H1 (cell line): ENCODE measurements at regions not wholly inside any gene's neighbourhood (a gene's known extent, or its start where the extent isn't known, plus 50 kb on each side); places are given as distances from the start of the nearest gene placed in this dataset.

ENCODE experiments used
- CTCF ChIA-PET: fragments of 300-600 bp; sonication (Branson Sonifier 250); formaldehyde crosslinking; loops from one replicate; lab custom pipeline; 2021; ENCODE audit not compliant: partially characterized antibody; lab: Charles Lee
- POLR2A ChIA-PET: fragments of 300-600 bp; sonication (Branson Sonifier 250); formaldehyde crosslinking; loops from one replicate; lab custom pipeline; 2021; ENCODE audit warnings: inconsistent platforms; ENCODE audit not compliant: partially characterized antibody; lab: Charles Lee
- DNase-seq, 2 experiments: peaks; one replicate each; pipeline versions ENCODE4 v3.0.0 to v3.0.0-alpha.2; 2010 to 2022; ENCODE audit warnings: low spot score in 2 of 2, low read depth in 1 of 2, mixed read lengths in 1 of 2
- FAIRE-seq: peaks from 2 replicates; lab custom pipeline; 2011; peaks lifted over from hg19 to GRCh38; lab: Jason Lieb, UNC
- H2AFZ ChIP-seq: 2 replicates; pipeline ENCODE4 v1.8.1; 2012; ENCODE audit warnings: low read length, inconsistent platforms
- H2AK5ac ChIP-seq: 2 replicates; pipeline ENCODE4 v1.6.1; 2013; ENCODE audit warnings: low read depth, low read length
- H2BK120ac ChIP-seq: replicated peaks from 2 replicates; pipeline ENCODE3; 2013; ENCODE audit warnings: low read depth, low read length, inconsistent platforms
- H2BK12ac ChIP-seq: 2 replicates; pipeline ENCODE4 v1.6.1; 2013; ENCODE audit warnings: low read depth, low read length
- H2BK15ac ChIP-seq: 2 replicates; pipeline ENCODE4 v1.6.1; 2013; ENCODE audit warnings: low read length
- H2BK20ac ChIP-seq: 2 replicates; pipeline ENCODE4 v1.6.1; 2013; ENCODE audit warnings: low read length
- H2BK5ac ChIP-seq: 2 replicates; pipeline ENCODE4 v1.6.1; 2013; ENCODE audit warnings: low read depth, low read length
- H3K14ac ChIP-seq: 2 replicates; pipeline ENCODE4 v1.6.1; 2013; ENCODE audit warnings: inconsistent platforms; ENCODE audit not compliant: insufficient read length
- H3K18ac ChIP-seq: 2 replicates; pipeline ENCODE4 v1.6.1; 2013; ENCODE audit warnings: low read length; ENCODE audit errors: extremely low read depth
- H3K23ac ChIP-seq: 2 replicates; pipeline ENCODE4 v1.6.1; 2013; ENCODE audit warnings: inconsistent platforms; ENCODE audit not compliant: insufficient read length
- H3K23me2 ChIP-seq: 2 replicates; pipeline ENCODE4 v1.6.1; 2013; ENCODE audit warnings: low read depth, low read length
- H3K27ac ChIP-seq: 2 replicates; pipeline ENCODE4 v1.6.1; 2011; ENCODE audit warnings: low read depth, low read length, inconsistent platforms
- H3K27me3 ChIP-seq, 4 experiments: replicated peaks in 1 of 4; 1 replicate in 1 of 4; 2 replicates in 3 of 4; pipeline versions ENCODE4 v1.6.1 to v1.8.1; 2011 to 2013; ENCODE audit warnings: low read length in 3 of 4, mild to moderate bottlenecking in 3 of 4, inconsistent platforms in 2 of 4, mixed read lengths in 2 of 4, moderate library complexity in 1 of 4; ENCODE audit not compliant: control insufficient read depth in 3 of 4, insufficient read depth in 3 of 4; ENCODE audit errors: extremely low read depth in 1 of 4
- H3K36me3 ChIP-seq, 4 experiments: 2 replicates each; pipeline versions ENCODE4 v1.6.1 to v1.8.1; 2011 to 2013; ENCODE audit warnings: mild to moderate bottlenecking in 4 of 4, low read length in 3 of 4, moderate library complexity in 2 of 4, control low read depth in 1 of 4, inconsistent platforms in 1 of 4; ENCODE audit not compliant: insufficient read depth in 4 of 4, control insufficient read depth in 2 of 4
- H3K4ac ChIP-seq: replicated peaks from 2 replicates; pipeline ENCODE3; 2013; ENCODE audit warnings: low read length, low read depth, mixed read lengths, inconsistent platforms; ENCODE audit not compliant: insufficient read length
- H3K4me1 ChIP-seq, 4 experiments: replicated peaks in 1 of 4; 1 replicate in 1 of 4; 2 replicates in 3 of 4; pipeline versions ENCODE4 v1.6.1 to v1.8.1; 2011 to 2013; ENCODE audit warnings: low read length in 3 of 4, inconsistent platforms in 2 of 4, mixed read lengths in 1 of 4; ENCODE audit not compliant: insufficient read depth in 4 of 4, control insufficient read depth in 3 of 4
- H3K4me2 ChIP-seq, 2 experiments: 2 replicates each; pipeline versions ENCODE4 v1.6.1 to v1.8.1; 2011 to 2013; ENCODE audit warnings: low read depth in 2 of 2, low read length in 2 of 2, control low read depth in 1 of 2, inconsistent platforms in 1 of 2, mild to moderate bottlenecking in 1 of 2; ENCODE audit not compliant: insufficient read depth in 1 of 2
- H3K4me3 ChIP-seq, 4 experiments: fragments of 200-600, 300-600 bp in 1 of 4; sonication (generic), shearing (Covaris generic), sonication (Bioruptor Twin) in 1 of 4; 2 replicates each; pipeline versions ENCODE4 v1.5.1 to v1.8.1; 2011 to 2016; ENCODE audit warnings: low read length in 4 of 4, low read depth in 3 of 4, control low read depth in 2 of 4, inconsistent platforms in 2 of 4, mild to moderate bottlenecking in 2 of 4, mixed read lengths in 1 of 4, moderate library complexity in 1 of 4; ENCODE audit not compliant: insufficient read depth in 2 of 4; ENCODE audit errors: extremely low read depth in 1 of 4
- H3K56ac ChIP-seq: replicated peaks from 2 replicates; pipeline ENCODE3; 2013; ENCODE audit warnings: low read depth, mild to moderate bottlenecking, mixed read lengths, low read length, inconsistent platforms; ENCODE audit not compliant: insufficient read length
- H3K79me1 ChIP-seq: 2 replicates; pipeline ENCODE4 v1.6.1; 2013; ENCODE audit warnings: low read depth, low read length, control low read depth
- H3K79me2 ChIP-seq, 2 experiments: 2 replicates each; pipeline versions ENCODE4 v1.6.1 to v1.8.1; 2012 to 2013; ENCODE audit warnings: low read length in 2 of 2, mild to moderate bottlenecking in 2 of 2, inconsistent platforms in 1 of 2; ENCODE audit not compliant: insufficient read depth in 2 of 2, control insufficient read depth in 1 of 2
- H3K9ac ChIP-seq, 4 experiments: replicated peaks in 1 of 4; 1 replicate in 1 of 4; 2 replicates in 3 of 4; pipeline versions ENCODE4 v1.6.1 to v1.8.1; 2011 to 2013; ENCODE audit warnings: low read depth in 3 of 4, low read length in 3 of 4, control low read depth in 2 of 4, mild to moderate bottlenecking in 2 of 4, moderate library complexity in 2 of 4, inconsistent platforms in 1 of 4; ENCODE audit errors: extremely low read depth in 1 of 4
- H3K9me3 ChIP-seq, 2 experiments: 2 replicates each; pipeline versions ENCODE4 v1.6.1 to v1.8.1; 2012 to 2013; ENCODE audit warnings: mild to moderate bottlenecking in 2 of 2, moderate library complexity in 2 of 2, control low read depth in 1 of 2, inconsistent platforms in 1 of 2, low read depth in 1 of 2, low read length in 1 of 2, mixed read lengths in 1 of 2; ENCODE audit not compliant: insufficient read depth in 2 of 2
- H4K20me1 ChIP-seq, 2 experiments: replicated peaks in 1 of 2; 2 replicates each; pipeline versions ENCODE3 to v1.8.1; 2011 to 2013; ENCODE audit warnings: inconsistent platforms in 2 of 2, low read length in 2 of 2, mild to moderate bottlenecking in 1 of 2; ENCODE audit not compliant: insufficient read depth in 2 of 2, control insufficient read depth in 1 of 2
- H4K5ac ChIP-seq: 2 replicates; pipeline ENCODE4 v1.6.1; 2013; ENCODE audit warnings: low read length, low read depth, mixed read lengths, inconsistent platforms; ENCODE audit not compliant: insufficient read length
- H4K8ac ChIP-seq: 2 replicates; pipeline ENCODE4 v1.8.0; 2013; ENCODE audit warnings: mild to moderate bottlenecking, moderate library complexity, low read length, inconsistent platforms; ENCODE audit not compliant: insufficient read depth; ENCODE audit errors: extremely low read depth
- H4K91ac ChIP-seq: replicated peaks from 2 replicates; pipeline ENCODE3; 2013; ENCODE audit warnings: low read length, mixed read lengths, inconsistent platforms; ENCODE audit not compliant: insufficient read length
- CEBPB ChIP-seq: IDR thresholded peaks from 2 replicates; pipeline ENCODE4 v1.6.1; 2012; ENCODE audit warnings: low read depth, low read length
- CHD2 ChIP-seq: IDR thresholded peaks from 2 replicates; pipeline ENCODE4 v1.6.1; 2012; ENCODE audit warnings: low read length, improper control_type of control experiment
- GTF2F1 ChIP-seq: IDR thresholded peaks from 2 replicates; pipeline ENCODE4 v1.6.1; 2012; ENCODE audit warnings: low read depth, low read length, improper control_type of control experiment, borderline replicate concordance
- RAD21 ChIP-seq, 2 experiments: IDR thresholded peaks in 1 of 2; conservative IDR thresholded peaks in 1 of 2; 2 replicates each; pipeline ENCODE4 v1.6.1; 2011; ENCODE audit warnings: low read depth in 2 of 2, low read length in 2 of 2, improper control_type of control experiment in 1 of 2, inconsistent platforms in 1 of 2, mild to moderate bottlenecking in 1 of 2, moderate library complexity in 1 of 2
- ZNF274 ChIP-seq: IDR thresholded peaks from 2 replicates; pipeline ENCODE4 v1.7.0; 2012; ENCODE audit warnings: low read length, borderline replicate concordance; ENCODE audit errors: extremely low read depth
- WGBS, 2 experiments: shearing (Covaris generic) in 1 of 2; methylation state at CpG; one replicate each; pipeline versions ENCODE4 v1.1.6 to v1.1.7; 2013 to 2015; ENCODE audit warnings: low lambda C conversion rate in 2 of 2, mixed read lengths in 2 of 2, inconsistent platforms in 1 of 2, low coverage in 1 of 2, missing lambda C conversion rate in 1 of 2; ENCODE audit not compliant: insufficient replicate concordance in 2 of 2, insufficient coverage in 1 of 2, insufficient read length in 1 of 2; ENCODE audit errors: extremely low coverage in 1 of 2, missing lambda C conversion rate in 1 of 2; 5-methylcytosine and 5-hydroxymethylcytosine counted together
- TF ChIP-seq, protein P1 (sequence below): IDR thresholded peaks from 2 replicates; pipeline ENCODE4 v1.6.1; 2011; ENCODE audit warnings: low read depth, mild to moderate bottlenecking, low read length; ENCODE audit not compliant: insufficient read depth

DNA sequence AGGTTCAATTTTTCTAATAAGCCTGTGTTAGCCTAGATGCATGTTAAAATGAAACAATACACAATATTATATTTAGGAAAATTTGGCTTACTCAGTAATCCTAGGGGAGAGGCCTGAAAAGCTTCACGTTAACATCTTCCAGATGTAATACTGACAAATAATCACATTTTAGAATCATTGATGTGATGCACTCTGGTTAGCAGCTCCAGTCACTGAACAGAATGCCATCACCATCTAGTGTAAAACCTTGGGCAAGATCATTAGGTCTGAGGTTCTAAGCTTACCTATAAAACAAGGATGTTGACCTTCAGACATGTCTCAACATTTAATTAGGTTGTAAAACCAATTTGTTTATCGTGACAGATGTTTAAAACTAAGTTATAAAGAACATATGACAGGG lies 1704.8 kb downstream of the STIM2 start:
- Histone ChIP-seq H3K4me3 (no peak overlapping the region), H3K36me3 (no peaks in the 10 kb centered on the region; a peak in 1 of 8 replicates)

More for the DNA sequence above, 1704.8 kb downstream of the STIM2 start:
- Histone ChIP-seq H3K18ac (no peak overlapping the region), H4K8ac (no peak overlapping the region), H3K23me2 (no peaks in the 10 kb centered on the region), H3K79me2 (no peaks in the 10 kb centered on the region), H3K56ac (no peak overlapping the region), H3K4ac (no peak overlapping the region), H3K79me1 (no peaks in the 10 kb centered on the region), H3K9me3 (peaks cover 22 to 24% of the 10 kb centered on the region in 2 experiments), H2BK12ac (no peak overlapping the region), H3K23ac (no peak overlapping the region), H4K5ac (no peak overlapping the region), H2BK20ac (no peak overlapping the region), H4K20me1 (no peaks in the 10 kb centered on the region), H2AK5ac (no peak overlapping the region), H3K27me3 (no peaks in the 10 kb centered on the region), H2BK5ac (no peak overlapping the region), H3K9ac (no peak overlapping the region), H3K4me2 (no peak overlapping the region), H2AFZ (no peak overlapping the region), H4K91ac (no peak overlapping the region), H3K4me1 (no peaks in the 10 kb centered on the region), H2BK15ac (no peak overlapping the region), H3K27ac (no peak overlapping the region), H3K14ac (no peak overlapping the region), H2BK120ac (no peak overlapping the region)
- FAIRE-seq = no peak
- POLR2A ChIA-PET = no interaction called here
- TF ChIP-seq, protein P1, sequence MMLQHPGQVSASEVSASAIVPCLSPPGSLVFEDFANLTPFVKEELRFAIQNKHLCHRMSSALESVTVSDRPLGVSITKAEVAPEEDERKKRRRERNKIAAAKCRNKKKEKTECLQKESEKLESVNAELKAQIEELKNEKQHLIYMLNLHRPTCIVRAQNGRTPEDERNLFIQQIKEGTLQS = no peak
- no peak for TF ChIP-seq GTF2F1
- TF ChIP-seq CEBPB = no peak
- TF ChIP-seq ZNF274 = no peak
- no peak for TF ChIP-seq CHD2
- no peak for TF ChIP-seq RAD21 (IDR thresholded peaks at IDR 0.05 in 1 of 2, conservative IDR thresholded peaks at IDR 0.05 in 1 of 2; ENCODE audit: low read depth in 2 of 2, low read length in 2 of 2)
- no peak for DNase-seq
- CTCF ChIA-PET = interaction anchor here (1.5 kb wide), 1 partner anchor 12 kb away, joined by 4 read pairs; no protein-coding TSS in a partner anchor
- WGBS, 2 experiments = 87% methylated on average over 2 of the region's 2 CpGs; no CpG with 5 or more reads in 1 of the 2 experiments
